Activated CD8-positive, alpha-beta memory T cell treated with anti-CD3 and anti-CD28 coated beads for 24 hours (primary cell): ENCODE measurements at regions not wholly inside any gene's neighbourhood (a gene's known extent, or its start where the extent isn't known, plus 50 kb on each side); places are given as distances from the start of the nearest gene placed in this dataset.
A peak's percentile ranks its signal among the peaks of the same experiment; 100 is the strongest.

ENCODE experiments used
- DNase-seq: peaks from one replicate; pipeline ENCODE4 v3.0.0-alpha.2; 2020

DNA sequence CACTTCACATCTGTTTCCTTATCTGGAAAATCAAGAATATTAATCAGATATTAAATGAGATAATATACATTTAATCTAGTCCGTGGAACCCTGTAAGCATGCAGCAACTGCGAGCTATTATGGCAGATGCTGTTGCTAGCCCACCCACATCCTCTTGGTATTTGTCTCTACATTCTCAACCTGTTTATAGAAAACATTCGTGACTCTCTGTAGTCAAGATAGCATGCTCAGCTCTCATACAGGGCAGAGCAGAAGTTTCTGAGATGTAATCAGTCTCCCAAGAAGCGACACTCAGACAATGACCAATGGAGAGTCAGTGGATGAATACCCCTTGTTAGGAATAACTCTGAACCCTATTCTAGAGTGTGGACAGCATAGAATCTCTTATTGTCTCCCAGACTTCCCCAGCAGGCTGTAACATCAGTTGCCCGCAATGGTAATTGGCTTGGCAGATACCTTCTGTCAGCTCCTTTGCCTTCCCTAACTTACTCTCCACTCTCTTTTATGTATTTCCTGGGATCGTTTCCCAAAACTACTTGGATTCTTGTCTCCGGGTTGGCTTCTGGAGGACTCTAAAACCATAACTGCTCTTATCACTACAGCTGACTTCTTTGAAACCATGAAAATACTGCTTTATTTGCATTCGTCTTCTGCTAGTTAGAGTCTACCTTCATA lies 400.7 kb upstream of the TNP1 start:
- DNase-seq: no peak

DNA sequence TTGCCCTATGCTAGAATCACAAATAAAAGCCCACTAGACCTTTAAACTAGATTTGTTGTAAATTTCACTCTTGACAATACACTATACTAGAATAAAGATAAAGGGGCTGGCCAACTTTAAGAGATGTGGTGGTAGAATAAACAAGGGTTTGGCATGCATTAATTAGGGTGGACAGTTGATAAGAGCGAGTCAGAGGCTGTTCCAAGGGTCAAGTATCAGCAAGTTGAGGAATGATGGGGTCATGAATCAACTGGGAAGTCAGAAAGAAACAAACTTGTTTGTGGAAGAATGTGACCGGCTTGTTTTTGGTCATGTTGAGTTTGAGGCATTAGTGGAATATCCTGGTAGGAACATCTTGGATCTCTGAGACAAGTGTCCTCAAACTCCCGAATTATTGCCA lies 398.3 kb upstream of the TNP1 start:
- no peak for DNase-seq

GRCh38 chr2:217256251-217256650 lies 396.4 kb upstream of the TNP1 start:
- DNase-seq: no peak

- DNase-seq: no peak
These were observed 394.2 kb upstream of the TNP1 start for GRCh38 chr2:217254111-217254510.

DNA sequence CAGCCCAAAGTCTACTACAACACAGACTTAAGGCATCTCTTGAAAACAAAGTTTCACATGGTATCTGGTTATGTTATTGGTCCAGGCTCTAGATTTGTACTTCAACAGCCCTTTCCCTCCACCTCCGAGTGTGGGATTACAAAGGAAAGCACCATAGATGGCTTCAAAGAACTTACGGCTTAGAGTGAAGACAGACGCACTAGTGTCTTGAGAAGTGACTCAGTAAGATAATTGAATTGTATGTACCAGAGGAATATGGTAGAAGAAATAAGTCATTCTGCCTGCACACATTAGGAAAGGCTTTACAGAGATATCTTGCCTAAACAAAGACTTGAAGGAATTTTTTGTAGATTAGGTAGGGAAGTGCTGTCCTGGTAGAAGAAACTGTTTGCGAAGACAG lies 392.3 kb upstream of the TNP1 start:
- DNase-seq: no peak

GRCh38 chr2:217250013-217250524 lies 390.2 kb upstream of the TNP1 start:
- no peak for DNase-seq

GRCh38 chr2:217249121-217250012 lies 389.5 kb upstream of the TNP1 start:
- DNase-seq: no peak

DNA sequence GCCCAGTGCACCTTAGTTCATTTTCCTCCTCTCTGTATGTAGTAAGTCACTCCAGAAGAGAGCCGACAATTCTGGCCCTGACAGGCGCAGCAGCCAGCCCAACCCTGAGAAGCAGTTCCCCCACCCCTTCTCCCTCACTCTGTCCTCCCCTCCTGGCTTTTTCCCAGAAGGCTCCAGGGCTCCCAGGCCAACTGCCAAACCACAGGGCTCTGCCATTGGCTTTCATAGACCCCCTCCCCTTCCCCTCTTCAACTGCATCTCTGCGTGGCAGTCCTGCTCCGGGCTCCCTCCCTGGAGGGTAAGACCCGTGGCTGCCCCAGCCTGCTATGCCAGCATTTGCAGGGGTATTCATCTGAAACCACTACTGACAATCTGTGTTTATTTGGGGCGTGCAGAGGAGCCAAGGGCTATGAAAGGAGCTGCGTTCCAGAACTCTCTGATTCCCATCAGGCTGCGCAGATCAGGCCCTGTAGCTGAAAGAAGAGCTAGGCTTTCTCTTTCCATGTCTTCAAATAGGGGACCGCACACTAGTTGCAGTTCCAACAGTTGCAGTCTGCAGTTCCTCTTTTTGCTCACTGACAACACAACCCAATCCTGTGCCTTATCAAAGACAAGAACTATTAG lies 388.6 kb upstream of the TNP1 start:
- DNase-seq: no peak

DNA sequence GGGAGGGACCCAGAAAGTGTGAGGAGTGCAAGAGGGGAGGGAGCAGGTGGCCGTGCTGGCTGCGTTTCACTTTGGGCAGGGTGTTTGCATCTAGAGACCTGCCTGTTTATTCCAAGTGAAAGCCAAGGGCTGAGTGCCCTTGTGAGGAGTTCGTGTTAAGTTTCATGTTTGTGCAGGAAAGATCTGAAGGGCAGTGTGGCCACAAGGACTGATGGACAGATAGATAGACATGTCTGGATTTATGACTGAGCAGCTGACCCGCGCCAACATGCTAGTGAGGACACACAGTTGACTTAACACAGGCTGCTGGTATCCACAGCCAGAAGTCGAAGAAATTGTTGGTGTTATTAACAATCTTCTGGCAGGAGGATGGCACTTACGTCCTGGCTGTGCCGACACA lies 387.6 kb upstream of the TNP1 start:
- DNase-seq: no peak

DNA sequence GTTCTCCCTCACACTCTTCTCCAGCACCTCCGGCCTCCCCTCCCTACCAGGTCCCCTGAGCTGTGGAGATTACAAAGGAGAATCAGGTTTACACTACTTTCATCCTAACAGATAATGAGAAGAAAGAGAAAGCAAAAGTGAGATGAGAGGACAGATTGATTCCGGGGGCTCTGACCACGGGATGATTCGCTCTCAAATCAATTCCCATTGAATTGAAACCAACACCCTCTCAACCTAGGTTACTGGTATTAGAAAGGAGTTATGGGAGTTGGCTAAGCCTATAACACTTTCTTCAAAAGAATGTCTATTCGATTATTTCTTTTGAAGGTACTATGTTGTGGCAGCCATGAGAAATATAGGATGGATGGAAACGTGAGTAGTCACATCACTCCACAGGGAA lies 386.2 kb upstream of the TNP1 start:
- DNase-seq: no peak

DNA sequence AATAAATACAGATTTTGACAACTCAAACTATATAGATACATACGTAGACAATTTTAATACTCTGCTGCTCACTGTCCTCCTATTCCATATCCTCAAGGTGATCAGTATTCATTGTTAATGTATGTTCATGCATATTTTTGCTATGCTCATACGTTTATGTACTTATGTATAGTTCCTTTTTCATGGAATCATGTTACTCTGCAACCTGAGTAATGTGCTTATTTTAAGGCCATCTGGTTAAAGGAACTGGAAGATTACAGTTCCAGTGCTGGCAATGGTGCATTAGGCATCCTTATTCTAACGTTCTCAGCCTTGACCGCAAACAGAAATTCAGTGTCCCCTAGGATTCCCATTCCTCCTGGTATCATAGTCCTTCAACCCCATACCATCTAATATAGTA lies 385.0 kb upstream of the TNP1 start:
- no peak for DNase-seq

- DNase-seq: no peak
These were observed 383.1 kb upstream of the TNP1 start for GRCh38 chr2:217242947-217243346.

- no peak for DNase-seq
These were observed 371.9 kb upstream of the TNP1 start for GRCh38 chr2:217231724-217232123.

- DNase-seq: no peak
These were observed 371.3 kb upstream of the TNP1 start for GRCh38 chr2:217231212-217231611.

DNA sequence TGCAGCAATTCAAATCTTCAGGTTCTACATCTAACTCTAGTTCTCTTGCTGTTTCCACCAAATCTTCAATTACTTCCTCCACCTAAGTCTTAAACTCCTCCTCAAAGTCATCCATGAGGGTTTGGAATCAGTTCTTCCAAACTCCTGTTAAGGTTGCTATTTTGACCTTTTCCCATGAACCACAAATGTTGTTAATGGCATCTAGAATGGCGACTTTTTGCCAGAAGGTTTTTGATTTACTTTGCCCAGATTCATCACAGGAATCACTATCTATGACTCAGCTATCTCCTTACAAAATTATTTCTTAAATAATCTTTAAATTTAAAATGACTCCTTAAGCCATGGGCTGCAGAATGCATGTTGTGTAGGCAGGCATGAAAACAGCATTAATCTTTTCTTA lies 368.9 kb upstream of the TNP1 start:
- DNase-seq: no peak

DNA sequence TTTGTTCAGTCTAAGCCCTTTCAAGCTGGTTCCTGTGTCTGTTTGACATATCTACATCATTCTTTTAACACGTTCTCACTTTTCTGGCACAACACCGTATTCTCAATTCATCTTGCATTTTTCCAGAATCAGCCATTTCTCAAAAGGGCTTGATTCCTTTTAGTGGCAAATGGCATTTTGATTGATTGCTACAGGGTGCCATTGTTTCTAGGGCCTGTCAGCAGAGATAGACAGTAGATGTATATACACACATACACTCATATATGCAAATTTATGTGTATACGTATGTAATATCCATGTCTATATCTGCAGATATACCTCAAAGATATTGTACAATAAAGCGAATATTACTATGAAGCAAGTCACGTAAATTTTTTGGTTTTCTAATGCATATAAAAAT lies 367.9 kb upstream of the TNP1 start:
- no peak for DNase-seq

- DNase-seq: no peak
These were observed 365.7 kb upstream of the TNP1 start for GRCh38 chr2:217225596-217225995.

DNA sequence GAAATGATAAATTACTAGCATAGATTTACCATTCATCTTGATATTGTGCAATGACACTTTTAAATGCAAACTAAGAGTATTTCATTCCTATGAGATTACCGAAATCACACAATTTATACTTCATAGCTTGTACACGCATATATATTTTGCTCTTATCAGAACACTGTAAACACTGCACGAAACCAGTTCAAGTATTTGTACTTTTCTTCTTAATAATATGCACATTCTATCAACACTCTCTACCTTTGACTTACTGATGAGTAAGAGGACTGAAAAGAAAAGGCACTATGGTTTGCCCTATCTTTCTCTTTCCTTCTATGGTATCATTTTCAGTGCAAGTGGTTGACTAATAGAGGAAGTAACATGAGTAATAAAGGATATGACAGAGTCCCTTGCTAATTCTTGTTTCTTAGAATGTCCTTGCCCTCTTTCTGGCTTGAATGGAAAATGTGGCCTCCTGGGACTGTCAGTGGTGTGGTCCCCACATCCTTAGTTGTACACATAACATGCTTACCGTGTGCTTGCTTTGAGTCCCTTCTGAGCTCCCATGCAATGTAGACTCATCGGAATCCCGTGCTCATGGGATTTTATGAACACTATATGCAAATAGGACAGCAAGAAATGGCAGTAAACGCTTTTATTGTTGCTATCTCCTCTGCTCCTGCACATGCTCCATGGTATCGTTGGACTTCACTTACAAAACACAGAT lies 363.5 kb upstream of the TNP1 start:
- peak; percentile 63 for DNase-seq

- DNase-seq: no peak
These were observed 362.5 kb upstream of the TNP1 start for GRCh38 chr2:217222309-217222910.

GRCh38 chr2:217220228-217221013 lies 360.6 kb upstream of the TNP1 start:
- DNase-seq: no peak

GRCh38 chr2:217219164-217219520 lies 359.3 kb upstream of the TNP1 start:
- DNase-seq: no peak
